DMS79 (cell line): ENCODE measurements at regions not wholly inside any gene's neighbourhood (a gene's known extent, or its start where the extent isn't known, plus 50 kb on each side); places are given as distances from the start of the nearest gene placed in this dataset.
"Not testable (repeated sequence)": the region's sequence is repeated elsewhere in the genome, so short reads cannot be mapped to it uniquely, and the experiment has no call there.

Experiments used
- DNase-seq: peaks from one replicate; lab custom pipeline; 2025; lab: John Stamatoyannopoulos, UW

DNA sequence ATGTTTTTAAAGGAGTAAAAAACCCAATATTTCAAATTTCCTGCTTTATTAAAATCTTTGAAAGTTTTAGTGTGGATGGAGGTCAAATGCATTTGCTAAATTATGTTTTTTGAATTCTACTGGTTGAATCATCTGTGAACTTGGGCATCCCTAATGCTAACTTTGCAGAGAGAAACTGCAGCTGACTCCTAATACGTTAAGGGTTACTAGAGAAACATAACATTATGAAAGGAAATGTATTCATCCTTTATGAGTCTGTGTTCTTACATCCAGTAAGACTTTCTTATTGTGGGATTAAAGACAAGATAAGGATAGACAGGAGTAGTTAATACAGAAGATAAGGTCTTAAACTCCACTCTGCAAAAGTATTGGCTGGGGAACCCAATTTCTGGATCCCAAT, 140.6 kb downstream of the FAM124B start:
- no peak for DNase-seq

DNA sequence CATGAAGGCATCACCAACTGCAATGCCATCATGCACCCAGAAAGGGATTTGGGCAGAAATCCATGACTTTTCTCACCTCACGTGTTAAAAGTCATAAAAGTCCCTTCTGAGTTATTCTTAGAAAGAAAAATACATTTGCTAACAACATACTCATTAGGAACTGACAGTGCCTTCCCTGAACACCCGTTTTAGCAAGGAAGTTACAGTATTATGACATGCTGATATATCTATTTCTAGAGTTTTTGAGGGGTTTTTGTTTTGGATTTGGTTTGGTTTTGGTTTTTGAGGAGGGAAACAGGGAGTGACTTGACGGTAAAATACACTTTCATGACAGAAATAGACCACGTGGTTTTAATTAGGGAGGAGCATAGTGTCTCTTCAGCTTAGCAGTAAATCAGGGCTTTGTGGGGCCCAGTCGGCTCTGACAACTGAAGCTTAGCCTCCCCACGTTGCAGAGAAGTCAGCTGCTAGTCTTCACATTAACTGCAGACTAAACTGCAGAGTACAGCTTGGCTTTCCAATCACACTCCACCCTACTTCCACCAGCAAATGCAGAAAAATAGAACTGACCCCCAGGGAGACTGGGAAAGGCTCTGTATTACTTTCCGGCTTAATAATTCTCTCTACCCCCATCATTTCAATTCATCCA, 141.4 kb downstream of the FAM124B start:
- no peak for DNase-seq

DNA sequence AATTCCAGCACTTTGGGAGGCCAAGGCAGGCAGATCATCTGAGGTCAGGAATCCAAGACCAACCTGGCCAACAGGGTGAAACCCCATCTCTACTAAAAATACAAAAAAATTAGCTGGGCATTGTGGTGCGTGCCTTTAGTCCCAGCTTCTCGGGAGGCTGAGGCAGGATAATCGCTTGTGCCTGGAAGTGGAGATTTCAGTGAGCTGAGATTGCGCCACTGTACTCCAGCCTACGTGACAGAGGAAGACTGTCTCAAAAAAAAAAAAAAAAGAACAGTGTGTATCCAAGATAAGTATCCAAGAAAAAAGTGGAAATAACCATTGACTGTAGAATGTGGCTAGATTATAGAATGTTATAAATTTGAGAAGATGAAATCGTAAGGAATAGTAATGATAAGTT, 142.1 kb downstream of the FAM124B start:
- DNase-seq: no peak

DNA sequence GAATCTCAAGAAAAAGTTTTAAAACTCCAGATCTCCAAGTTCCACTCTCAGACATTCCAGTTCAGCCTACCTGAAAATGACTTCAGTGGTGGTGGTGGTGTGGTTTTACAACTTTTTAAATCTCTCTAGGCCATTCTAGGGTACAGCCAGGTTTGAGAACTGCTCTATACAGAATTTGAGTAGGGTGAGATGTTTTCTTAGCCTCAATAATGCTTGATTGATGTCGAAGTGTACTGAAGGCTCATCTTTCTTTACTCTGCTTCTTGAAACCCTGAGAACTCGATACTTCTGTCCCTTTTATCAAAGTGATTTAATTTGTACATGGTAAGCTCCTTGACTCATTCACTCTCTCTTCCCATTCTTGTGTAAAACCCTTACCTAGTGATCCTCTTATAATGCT, 143.8 kb downstream of the FAM124B start:
- no peak for DNase-seq

GRCh38 chr2:224257156-224257555, 144.8 kb downstream of the FAM124B start:
- no peak for DNase-seq

- no peak for DNase-seq
Observed at GRCh38 chr2:224253464-224253863, 148.4 kb downstream of the FAM124B start.

- no peak for DNase-seq
Observed at GRCh38 chr2:224252631-224253030, 149.3 kb downstream of the FAM124B start.

DNA sequence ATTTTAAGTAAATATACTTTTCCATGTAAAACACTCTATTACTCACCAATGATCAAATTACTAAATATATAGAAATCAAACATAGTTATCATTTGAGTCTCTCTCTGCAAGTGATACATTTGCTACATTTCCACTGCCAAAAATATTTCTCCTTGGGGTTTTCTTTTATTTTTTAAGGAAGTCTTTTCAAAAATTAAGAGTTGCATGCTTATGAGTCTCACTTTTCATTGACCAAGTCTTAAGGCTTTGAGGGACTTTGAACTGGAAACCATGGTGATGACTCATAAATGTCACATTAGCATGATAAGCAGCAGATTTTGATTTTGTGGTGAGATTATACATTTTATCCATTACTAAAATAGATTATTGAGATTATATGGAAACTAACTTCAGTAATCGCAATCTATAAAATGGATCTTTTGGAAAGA, 152.9 kb downstream of the FAM124B start:
- DNase-seq: no peak

DNA sequence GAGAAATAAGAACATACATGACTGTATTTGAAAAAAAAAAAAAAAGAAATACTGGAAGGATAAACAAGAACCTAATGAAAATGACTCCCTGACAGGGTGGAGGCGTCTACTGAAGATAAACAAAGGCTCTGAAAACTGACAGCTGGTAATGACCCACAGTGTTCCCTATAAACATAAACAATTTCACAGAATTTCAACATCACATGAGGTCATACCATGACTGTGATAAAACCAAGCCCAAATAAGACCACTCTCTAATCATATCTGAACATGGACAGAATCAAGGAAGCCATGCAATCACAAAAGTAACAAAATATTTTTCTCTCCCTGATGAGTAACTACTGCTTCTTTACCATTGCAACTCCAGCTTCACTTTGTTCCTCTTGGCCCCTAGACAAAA, 159.3 kb downstream of the FAM124B start:
- DNase-seq: no peak

DNA sequence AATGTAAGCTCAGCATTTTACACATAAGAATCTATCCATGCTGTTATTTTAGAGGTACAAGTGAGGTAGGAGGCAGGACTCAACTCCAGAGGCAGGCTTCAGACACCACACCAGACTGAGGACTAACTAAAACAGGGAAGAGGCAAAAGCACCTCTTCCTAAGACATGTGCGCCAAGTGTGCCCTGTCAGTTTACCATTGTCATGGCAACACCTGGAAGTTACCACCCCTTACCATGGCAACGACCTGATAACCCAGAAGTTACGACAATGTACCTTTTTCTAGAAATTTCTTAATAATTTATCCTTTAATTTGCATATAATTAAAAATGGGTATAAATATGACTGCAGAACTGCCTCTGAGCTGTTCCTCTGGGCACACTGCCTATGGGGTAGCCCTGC, 160.1 kb downstream of the FAM124B start:
- DNase-seq: no peak

DNA sequence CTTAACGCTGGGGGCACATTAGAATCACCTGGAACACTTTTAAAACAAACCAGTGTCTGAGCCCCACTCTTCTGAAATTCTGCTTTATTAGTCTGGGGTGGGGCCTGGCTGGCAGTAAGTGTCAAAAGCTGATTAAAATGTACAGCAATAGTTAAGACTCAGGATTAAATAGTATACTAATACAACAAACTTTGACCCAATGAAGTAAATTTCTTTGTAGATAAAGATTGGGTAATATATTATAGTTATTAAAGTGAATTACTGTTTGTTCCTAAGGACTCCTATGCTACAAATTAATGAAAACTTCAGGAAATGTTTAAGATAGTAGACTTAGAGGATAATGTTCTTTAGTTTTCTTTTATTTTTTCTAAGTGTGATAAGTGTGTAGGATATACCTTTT, 160.9 kb downstream of the FAM124B start:
- no peak for DNase-seq

- DNase-seq: no peak
Observed at GRCh38 chr2:224223851-224224555, 177.9 kb downstream of the FAM124B start.

DNA sequence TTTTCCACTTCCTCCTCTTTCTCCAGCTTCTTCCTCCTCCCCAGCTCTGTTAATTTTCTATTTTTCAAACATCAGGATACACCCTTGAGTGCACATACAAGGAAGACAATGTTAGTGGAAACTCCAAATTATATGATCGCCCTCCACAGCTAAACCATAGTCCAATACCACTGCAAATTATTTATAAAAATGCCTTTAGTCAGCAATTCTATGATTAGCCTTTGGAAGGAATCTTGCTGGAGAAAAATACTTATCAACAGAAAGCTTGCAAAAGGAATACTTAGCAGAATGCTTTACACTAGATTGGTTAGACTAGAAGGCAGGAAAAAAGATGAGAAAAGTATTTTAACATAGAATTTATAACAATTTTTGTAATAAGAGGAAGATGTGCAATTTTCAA, 178.9 kb downstream of the FAM124B start:
- no peak for DNase-seq

- DNase-seq: no peak
Observed at GRCh38 chr2:224222291-224222690, 179.6 kb downstream of the FAM124B start.

- DNase-seq: no peak
Observed at GRCh38 chr2:224221455-224221913, 180.4 kb downstream of the FAM124B start.

GRCh38 chr2:224220586-224221255, 181.2 kb downstream of the FAM124B start:
- DNase-seq: no peak

DNA sequence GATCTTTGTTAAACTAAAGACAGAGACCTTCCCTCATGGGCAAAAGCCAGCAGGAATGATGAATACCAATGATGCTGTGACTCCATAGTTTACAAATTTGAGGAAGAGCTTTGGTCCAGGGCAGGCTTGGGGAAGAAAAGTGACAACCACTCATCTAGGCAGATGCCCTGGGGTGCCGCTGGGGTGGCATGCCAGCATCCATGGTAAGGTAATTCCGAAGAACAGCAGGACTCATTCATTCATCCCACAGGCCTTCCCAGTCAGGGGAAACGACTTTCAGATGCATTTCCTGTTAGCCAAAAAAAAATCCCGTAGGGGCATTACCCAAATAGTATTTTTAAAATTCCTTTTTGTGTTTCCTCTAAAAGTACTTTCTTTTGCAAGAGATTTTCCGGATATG, 180.7 kb upstream of the SERPINE2 start:
- DNase-seq: no peak

- DNase-seq: no peak
Observed at GRCh38 chr2:224217962-224218347, 178.9 kb upstream of the SERPINE2 start.

DNA sequence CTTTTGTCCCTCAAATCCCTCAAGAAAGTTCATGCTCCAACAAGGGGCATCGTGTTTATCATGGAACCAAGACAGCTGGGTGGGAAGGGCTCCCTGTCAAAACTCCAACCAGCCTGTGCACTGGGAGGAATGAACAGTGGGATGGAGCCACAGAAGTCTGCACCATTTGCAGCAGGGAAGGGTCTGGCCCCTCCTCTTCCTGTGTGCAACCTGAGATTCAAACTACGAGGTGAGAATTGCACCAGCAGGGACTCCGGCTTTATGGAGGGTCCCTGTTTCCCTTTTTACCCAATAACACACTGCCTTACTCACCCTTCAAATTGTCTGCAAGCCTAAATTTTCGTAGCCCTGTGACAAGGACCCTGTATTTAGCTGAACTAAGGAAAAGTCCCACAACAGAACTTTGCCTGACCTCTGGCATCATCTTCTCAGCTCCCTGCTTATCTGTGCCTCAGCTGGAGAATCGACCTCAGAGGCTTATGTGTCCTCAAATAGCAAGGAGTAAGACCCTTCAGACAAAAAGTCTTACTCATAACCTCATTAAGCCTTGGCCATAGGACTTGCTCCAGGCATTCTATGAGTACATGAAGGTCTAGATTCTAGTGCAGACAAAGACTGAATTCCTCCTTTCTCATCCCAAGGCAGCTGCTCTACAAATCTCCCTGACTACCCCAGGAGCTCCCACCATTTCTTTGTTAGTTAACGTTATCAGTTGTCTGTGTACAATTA, 178.3 kb upstream of the SERPINE2 start:
- DNase-seq: no peak

DNA sequence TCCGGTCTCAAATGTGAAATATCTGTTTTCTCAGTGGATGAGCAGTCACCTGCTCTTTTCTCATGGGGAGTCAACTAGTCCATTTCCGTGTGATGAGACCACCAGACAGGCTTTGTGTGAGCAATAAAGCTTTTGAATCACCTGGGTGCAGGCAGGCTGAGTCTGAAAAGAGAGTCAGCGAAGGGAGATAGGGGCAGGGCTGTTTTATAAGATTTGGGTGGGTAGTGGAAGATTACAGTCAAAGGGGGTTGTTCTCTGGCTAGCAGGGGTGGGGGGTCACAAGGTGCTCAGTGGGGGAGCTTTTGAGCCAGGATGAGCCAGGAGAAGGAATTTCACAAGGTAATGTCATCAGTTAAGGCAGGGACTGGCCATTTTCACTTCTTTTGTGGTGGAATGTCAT, 176.5 kb upstream of the SERPINE2 start:
- DNase-seq: not testable (repeated sequence)

GRCh38 chr2:224213396-224213795, 174.3 kb upstream of the SERPINE2 start:
- no peak for DNase-seq

GRCh38 chr2:224211791-224212190, 172.7 kb upstream of the SERPINE2 start:
- no peak for DNase-seq

- DNase-seq: no peak
Observed at GRCh38 chr2:224211181-224211480, 172.0 kb upstream of the SERPINE2 start.
